GM12873 (cell line): ENCODE measurements at regions not wholly inside any gene's neighbourhood (a gene's known extent, or its start where the extent isn't known, plus 50 kb on each side); places are given as distances from the start of the nearest gene placed in this dataset.

Source experiments
- TF ChIP-seq, protein P1 (sequence below): IDR thresholded peaks from 2 replicates; pipeline ENCODE4 v1.5.1; 2012; ENCODE audit warnings: low read depth, mild to moderate bottlenecking, moderate library complexity, low read length, control low read depth; ENCODE audit not compliant: insufficient read depth; ENCODE audit errors: missing control alignments

GRCh38 chr10:91051829-91052228, 130.9 kb upstream of the ANKRD1 start:
- TF ChIP-seq, protein P1, sequence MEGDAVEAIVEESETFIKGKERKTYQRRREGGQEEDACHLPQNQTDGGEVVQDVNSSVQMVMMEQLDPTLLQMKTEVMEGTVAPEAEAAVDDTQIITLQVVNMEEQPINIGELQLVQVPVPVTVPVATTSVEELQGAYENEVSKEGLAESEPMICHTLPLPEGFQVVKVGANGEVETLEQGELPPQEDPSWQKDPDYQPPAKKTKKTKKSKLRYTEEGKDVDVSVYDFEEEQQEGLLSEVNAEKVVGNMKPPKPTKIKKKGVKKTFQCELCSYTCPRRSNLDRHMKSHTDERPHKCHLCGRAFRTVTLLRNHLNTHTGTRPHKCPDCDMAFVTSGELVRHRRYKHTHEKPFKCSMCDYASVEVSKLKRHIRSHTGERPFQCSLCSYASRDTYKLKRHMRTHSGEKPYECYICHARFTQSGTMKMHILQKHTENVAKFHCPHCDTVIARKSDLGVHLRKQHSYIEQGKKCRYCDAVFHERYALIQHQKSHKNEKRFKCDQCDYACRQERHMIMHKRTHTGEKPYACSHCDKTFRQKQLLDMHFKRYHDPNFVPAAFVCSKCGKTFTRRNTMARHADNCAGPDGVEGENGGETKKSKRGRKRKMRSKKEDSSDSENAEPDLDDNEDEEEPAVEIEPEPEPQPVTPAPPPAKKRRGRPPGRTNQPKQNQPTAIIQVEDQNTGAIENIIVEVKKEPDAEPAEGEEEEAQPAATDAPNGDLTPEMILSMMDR: no peak

DNA sequence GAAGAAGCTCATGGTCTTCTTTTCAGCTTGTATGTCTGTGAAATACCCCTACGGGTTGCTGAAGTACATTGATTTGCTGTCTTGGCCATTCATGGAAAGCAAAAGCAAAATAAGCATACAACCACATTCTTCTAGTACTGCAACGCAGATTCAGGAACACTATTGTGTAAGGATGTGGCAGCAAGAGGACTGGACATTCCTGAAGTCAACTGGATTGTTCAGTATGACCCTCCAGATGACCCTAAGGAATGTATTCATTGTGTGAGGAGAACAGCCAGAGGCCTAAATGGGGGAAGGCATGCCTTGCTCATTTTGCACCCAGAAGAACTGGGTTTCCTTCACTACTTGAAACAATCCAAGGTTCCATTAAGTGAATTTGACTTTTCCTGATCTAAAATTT, 133.4 kb upstream of the ANKRD1 start:
- TF ChIP-seq, protein P1: no peak

GRCh38 chr10:91061187-91061586, 140.3 kb upstream of the ANKRD1 start:
- TF ChIP-seq, protein P1: no peak

DNA sequence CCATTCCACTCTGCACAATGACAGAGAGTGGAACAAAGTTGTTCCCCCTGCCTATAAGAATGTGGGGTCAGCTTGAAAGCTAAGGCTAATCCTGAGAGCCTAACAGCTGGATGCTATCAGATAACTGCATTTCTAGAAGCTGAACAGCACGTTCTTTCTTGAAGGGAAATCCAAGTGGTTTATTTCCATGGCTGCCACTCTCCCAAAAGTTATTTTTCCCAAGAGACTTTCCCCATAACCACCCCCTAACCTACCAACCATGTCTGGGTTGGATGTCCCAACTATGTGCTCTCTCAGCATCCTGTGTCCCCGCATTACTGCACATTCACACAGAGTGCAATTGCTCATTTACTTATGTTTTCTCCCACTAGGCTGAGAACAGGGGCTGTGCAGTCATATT, 140.7 kb upstream of the ANKRD1 start:
- TF ChIP-seq, protein P1: no peak

DNA sequence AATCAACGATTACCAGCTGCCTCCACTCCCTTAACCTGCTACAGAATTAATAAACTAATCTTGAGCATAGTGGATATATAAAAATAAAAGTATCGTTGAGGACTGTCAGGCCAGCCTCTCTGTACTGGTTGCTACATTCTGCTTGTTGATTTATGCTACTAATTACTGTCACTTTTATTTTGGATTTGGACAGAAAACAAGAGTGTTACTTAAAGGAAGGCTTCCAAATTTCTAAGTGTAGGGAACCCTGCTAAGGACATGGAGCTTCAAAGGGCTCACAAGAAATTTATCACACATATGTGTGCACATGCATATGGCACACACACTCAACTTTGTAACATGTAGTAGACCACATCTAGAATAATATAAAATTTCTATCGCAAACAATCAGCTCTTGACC, 141.2 kb upstream of the ANKRD1 start:
- TF ChIP-seq, protein P1: no peak

DNA sequence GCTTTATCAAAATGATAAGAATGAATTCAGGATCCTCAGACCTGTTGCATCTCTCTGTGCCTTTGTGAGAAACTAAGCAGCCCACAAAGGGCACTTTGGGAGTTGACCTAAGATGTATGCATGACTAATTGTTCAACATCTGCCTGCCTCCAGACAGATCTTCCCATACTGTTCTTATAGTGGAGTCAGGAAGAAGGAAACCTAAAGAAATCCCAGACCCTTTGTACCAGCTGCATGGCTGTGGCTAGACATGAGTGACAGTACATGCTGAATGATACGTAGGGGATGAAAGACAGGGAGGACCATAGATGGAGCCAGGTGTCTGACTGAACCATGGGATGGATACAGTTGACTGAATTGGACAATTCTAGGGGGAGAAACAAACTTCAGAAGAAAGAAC, 148.7 kb upstream of the PCGF5 start:
- TF ChIP-seq, protein P1: no peak

DNA sequence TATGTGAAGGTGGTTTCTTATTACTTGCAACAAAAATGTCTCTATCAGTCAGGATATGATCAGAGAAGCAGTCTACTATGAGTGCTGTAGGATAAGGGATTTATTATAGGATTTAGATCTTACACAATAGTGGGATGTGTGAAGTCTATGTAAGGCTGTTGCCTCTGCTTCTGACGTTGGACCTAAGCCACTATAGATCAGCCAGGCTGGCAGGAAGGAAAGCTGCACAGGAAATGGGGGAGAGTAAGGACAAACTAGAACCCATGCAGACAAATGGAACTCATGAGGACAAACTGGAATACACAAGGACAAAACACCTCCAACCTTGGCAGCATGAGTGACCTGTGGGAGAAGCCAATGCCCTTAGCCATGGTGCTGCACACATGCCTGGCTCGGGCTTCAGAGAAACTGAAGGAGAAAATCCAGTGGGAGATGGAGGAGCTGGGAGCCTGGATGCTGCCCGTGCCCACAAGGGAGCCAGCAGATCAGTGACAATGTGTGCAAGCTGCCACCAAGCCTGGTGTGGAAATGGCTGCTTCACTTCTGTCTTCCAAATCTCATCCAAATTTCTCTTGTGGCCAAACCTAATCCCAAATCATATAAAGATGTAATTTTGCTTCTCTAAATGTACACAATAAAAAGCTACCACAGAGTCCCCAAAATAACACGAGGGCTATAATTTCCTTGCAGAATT, 147.0 kb upstream of the PCGF5 start:
- TF ChIP-seq, protein P1: no peak
